ENCODE measurements at regions not wholly inside any gene's neighbourhood (a gene's known extent, or its start where the extent isn't known, plus 50 kb on each side); places are given as distances from the start of the nearest gene placed in this dataset.
"Not testable (repeated sequence)": the region's sequence is repeated elsewhere in the genome, so short reads cannot be mapped to it uniquely, and the experiment has no call there.

DNA sequence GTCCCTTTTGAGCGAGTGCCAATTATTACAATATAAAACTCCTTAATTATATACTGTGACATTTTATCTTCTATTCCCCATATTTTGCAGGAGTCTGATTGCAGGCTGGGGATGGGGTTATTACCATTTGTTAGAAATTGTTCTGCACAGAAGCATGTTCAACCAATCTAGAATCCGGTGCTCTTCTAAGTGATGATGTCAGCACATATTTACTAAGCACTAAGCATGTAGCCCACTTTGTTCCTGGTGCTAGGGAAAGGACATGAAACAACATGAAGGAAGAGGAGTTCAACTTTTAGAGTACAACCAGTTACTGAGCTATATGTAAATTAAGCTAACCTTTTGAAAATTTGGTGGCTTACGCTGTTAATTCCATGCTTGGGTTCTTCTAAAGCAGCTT lies 52.8 kb upstream of the IL1RAPL2 start:
- DNase-seq (ENCODE audit: low read depth) = no peak

DNA sequence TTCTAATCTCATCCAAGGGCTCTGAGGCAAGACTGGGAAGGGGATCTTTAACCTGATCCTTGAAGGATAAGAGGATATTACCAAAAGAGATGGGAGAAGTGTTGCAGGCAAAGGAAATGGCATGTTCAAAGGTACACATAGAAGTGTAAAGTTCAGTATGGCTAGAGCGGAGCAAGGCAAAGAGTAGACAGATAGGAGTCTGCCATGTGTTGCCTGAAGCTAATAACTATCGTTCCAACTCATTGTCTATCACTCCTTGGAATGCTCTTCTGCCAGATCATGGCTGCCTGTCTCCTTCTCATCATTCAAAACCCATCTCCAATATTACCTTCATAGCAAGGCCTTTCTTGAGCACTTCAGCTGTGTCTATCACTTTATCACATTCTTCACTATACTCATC lies 55.2 kb upstream of the IL1RAPL2 start:
- no peak for DNase-seq (ENCODE audit: low read depth)

- no peak for DNase-seq (ENCODE audit: low read depth)
Observed at GRCh38 chrX:104502460-104502859, 63.5 kb upstream of the IL1RAPL2 start.

DNA sequence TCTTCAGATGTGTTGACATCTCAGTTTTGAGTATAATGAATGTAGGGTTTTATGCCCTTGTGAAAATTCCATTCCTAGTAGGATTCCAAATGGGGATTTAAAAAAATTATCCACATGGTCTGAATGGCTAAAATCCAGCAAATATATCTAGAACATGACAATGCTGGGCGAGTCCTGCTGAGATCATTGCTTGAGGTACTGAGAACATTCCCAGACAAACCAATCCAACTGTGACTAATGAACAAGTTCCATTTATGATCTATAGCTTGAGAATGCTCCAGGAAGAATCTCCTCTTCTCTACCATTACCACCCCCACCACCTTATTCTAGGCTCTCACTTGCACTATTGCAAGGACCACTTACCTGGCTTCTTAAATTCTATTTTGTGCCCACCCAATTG lies 77.2 kb upstream of the IL1RAPL2 start:
- no peak for DNase-seq (ENCODE audit: low read depth)

GRCh38 chrX:104486691-104487090 lies 79.3 kb upstream of the IL1RAPL2 start:
- no peak for DNase-seq (ENCODE audit: low read depth)

- no peak for DNase-seq (ENCODE audit: low read depth)
Observed at GRCh38 chrX:104482757-104483156, 83.2 kb upstream of the IL1RAPL2 start.

DNA sequence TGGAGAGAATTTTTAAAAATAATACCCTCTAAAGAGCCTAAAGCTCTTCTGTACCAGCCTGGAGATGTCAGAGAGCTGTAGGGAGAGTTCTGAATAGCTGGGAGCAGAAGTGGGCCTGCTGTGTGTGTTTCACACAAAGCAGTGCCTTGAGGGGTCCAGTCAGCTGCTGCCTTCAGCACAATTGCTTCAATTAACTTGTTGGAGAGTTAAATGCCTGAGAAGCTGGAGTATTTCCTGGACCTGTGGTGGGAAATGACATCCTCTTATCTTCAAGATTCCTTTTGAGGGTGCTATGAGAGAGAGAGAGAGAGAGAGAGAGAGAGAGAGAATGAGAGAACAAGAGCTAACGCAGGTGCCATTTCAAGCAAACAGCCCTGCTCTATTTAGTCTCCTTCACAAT lies 96.2 kb upstream of the IL1RAPL2 start:
- DNase-seq (ENCODE audit: low read depth) = no peak

GRCh38 chrX:104459796-104460195 lies 106.2 kb upstream of the IL1RAPL2 start:
- no peak for DNase-seq (ENCODE audit: low read depth)

GRCh38 chrX:104457130-104457529 lies 108.9 kb upstream of the IL1RAPL2 start:
- not testable (repeated sequence) for DNase-seq (ENCODE audit: low read depth)

DNA sequence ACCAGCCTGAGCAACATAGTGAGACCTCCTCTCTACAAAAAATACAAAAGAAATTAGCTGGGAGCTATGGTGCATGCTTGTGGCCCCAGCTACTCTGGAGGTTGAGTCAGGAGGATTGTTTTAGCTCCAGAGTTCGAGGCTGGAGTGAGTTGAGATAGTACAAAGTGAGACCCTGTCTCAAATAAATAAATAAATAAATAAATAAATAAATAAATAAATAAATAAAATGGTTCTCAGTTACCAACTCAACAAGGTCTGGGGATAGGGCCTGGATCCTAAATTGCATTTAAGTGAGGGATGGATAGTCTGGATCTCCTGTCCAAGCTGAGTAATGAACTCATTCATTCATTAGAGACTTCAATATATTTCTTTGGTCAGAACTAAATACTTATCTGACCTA lies 115.7 kb upstream of the IL1RAPL2 start:
- no peak for DNase-seq (ENCODE audit: low read depth)

- DNase-seq (ENCODE audit: low read depth) = no peak
Observed at GRCh38 chrX:104445591-104445990, 120.4 kb upstream of the IL1RAPL2 start.

GRCh38 chrX:104435249-104435648 lies 130.8 kb upstream of the IL1RAPL2 start:
- no peak for DNase-seq (ENCODE audit: low read depth)

DNA sequence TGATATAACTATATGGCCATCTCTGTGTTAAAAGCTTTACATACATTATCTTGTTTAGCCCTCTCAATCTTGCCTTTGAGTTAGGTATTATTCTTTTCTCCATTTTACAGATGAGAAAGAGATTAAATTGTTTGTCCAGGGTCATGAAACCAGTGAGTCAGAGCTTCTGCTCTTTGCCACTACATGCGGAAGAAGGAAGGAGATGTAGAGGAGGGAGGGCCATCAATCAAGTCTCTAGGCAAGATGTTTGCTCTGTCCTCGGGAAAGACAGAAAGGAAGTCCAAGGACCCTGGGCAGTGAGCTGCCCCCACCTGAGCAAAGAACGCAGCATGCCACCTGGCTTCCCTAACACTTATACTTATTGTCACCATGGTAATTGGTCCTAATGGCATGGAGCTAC lies 133.7 kb upstream of the IL1RAPL2 start:
- no peak for DNase-seq (ENCODE audit: low read depth)

DNA sequence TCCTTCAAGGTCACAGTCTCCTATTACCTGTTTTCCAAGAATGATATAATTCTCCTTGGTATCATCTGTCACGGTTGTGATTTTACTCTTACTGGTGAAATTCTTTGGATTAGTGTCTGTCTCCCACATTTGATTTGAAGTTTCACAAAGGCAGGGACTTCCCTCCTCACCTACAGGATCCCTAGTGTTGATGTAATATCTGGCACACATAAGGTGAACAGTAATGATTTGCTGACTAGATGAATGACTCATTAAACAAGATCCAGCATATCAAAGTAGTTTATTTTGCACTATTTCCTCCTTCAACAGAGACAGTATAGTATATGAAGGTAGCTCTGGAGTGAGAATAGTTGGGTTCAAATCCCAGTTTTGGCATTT lies 135.3 kb upstream of the IL1RAPL2 start:
- DNase-seq (ENCODE audit: low read depth) = no peak

GRCh38 chrX:104430072-104430741 lies 135.8 kb upstream of the IL1RAPL2 start:
- no peak for DNase-seq (ENCODE audit: low read depth)

GRCh38 chrX:104428231-104428630 lies 137.8 kb upstream of the IL1RAPL2 start:
- no peak for DNase-seq (ENCODE audit: low read depth)

DNA sequence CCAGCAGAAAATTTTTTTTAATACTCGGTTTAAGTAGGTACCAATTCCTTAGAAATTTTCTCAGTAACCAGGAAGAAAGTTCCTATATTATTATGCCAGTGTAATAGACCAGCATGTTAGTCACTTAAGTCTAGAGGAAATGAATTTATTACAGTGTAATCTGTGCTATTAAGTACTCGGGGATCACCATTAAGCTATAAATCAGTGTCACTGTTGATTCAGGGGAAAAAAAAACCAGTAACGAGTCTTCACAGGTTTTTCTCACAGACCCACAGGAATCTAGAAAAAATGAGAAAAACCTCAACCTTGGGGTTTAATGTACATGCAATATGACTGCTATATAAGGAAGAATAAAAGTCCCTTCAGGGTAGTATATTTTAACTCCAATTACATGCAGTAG lies 138.3 kb upstream of the IL1RAPL2 start:
- no peak for DNase-seq (ENCODE audit: low read depth)

DNA sequence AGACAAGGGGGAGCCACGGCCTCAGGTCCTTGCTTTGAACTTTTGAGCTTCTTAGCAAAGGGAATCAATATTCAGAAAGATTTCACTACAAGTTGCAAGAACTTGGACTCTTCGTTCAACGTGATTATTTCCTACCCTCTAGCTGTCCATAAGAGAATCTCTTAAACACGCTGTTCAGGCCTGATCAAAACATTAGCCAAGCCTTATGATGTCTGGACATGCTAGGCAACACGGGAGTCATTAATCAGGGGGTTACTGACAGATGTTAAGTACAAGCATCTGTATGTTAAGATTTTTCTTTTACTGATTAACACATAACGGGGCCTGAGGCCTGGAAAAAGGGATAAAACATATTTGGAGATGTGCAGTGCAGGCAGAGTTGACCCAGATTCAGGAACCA lies 138.9 kb upstream of the IL1RAPL2 start:
- no peak for DNase-seq (ENCODE audit: low read depth)

DNA sequence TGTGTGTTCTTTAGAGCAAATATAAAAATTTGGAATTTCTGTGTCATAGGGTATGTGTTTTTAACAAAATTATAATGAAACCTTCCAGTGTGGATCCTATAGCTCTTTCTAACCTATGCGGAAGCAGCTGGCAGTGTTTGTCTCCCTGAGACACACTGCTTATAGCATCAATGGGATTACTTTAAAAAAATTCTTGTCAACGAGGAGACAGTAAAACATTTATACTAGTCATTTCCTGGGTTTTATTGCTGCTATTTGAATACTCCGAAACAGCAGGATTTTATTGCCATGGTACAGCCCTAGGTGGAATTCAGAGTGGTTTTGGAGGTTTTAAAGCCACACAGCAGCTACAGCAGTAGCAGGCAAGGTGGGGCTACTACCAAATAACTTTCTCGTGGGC lies 145.1 kb upstream of the IL1RAPL2 start:
- DNase-seq (ENCODE audit: low read depth) = no peak

GRCh38 chrX:104419926-104420325 lies 146.1 kb upstream of the IL1RAPL2 start:
- DNase-seq (ENCODE audit: low read depth) = no peak

- DNase-seq (ENCODE audit: low read depth) = no peak
Observed at GRCh38 chrX:104419211-104419610, 146.8 kb upstream of the IL1RAPL2 start.

DNA sequence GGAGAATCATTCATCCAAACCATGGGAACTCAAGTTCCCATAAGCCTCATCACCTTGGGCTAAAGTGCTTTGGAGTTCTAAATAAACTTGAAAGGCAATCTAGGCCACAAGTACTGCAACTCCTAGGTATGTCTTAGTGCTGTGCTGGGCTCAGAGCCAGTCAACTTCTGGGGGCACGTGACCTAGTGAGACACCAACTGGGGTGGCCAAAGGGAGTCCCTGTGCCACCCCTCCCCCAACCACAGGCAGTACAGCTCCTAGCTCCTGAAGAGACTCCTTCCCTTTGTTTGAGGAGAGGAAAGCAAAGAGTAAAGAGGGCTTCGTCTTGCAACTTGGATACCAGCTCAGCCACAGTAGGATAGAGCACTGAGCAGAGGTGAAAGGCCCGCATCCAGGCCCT lies 154.2 kb upstream of the IL1RAPL2 start:
- DNase-seq (ENCODE audit: low read depth) = no peak

- no peak for DNase-seq (ENCODE audit: low read depth)
Observed at GRCh38 chrX:104400387-104400786, 145.7 kb upstream of the ESX1 start.

GRCh38 chrX:104392350-104392749 lies 137.6 kb upstream of the ESX1 start:
- DNase-seq (ENCODE audit: low read depth) = no peak

- no peak for DNase-seq (ENCODE audit: low read depth)
Observed at GRCh38 chrX:104391906-104392305, 137.2 kb upstream of the ESX1 start.
